Activated CD4-positive, alpha-beta T cell treated with anti-CD3 and anti-CD28 coated beads, Interleukin-2, Interleukin-4, amounts not matched to agents 100 ng/mL and 50 ng/mL, durations not matched to agents 16 hours and 8 hours (primary cell): ENCODE measurements at regions not wholly inside any gene's neighbourhood (a gene's known extent, or its start where the extent isn't known, plus 50 kb on each side); places are given as distances from the start of the nearest gene placed in this dataset.

ENCODE experiments used
- DNase-seq: peaks from one replicate; pipeline ENCODE4 v3.0.0-alpha.2; 2020; ENCODE audit warnings: low spot score

DNA sequence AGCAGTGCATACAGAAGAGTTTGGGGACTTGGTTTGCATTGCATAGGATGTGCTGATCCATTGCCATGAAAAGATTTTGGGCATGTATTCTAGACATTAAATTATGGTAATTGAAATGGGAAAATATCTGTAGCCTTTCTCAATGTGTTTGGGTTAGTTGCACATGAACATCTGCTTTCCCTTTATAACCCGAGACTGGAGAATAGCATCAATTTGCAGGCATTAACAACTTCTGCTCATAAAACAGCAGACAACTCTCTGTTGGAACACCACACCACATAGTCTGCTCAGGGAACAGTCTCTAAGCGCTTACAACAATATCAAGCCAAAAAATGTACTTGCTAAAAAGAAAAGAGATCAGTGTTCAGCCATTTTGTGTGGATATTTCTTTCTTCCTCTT, 1391.1 kb upstream of the LRRTM3 start:
- no peak for DNase-seq

- no peak for DNase-seq
Observed at GRCh38 chr10:65544756-65545155, 1381.1 kb upstream of the LRRTM3 start.

GRCh38 chr10:65548001-65548400, 1377.8 kb upstream of the LRRTM3 start:
- no peak for DNase-seq

GRCh38 chr10:65550761-65551160, 1375.1 kb upstream of the LRRTM3 start:
- DNase-seq: no peak

DNA sequence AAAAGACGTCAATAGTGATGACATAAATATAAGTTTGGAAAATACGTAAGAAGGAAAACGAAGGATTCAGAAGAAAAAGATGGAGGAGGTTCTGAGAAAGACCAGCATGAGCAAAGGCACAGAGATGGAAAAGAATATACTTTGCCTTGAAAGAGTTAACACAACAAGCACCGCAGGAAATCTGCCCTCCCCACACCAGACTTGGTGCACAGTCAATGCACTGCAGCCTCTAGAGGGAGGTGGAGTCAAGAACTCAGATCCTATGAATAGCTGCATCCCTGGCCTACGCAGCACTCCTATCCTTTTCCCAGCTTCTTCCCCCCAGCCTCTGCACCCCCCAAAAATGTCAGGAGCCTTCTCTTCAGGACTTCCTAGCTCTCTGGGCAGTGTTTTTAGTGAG, 1370.6 kb upstream of the LRRTM3 start:
- DNase-seq: no peak

DNA sequence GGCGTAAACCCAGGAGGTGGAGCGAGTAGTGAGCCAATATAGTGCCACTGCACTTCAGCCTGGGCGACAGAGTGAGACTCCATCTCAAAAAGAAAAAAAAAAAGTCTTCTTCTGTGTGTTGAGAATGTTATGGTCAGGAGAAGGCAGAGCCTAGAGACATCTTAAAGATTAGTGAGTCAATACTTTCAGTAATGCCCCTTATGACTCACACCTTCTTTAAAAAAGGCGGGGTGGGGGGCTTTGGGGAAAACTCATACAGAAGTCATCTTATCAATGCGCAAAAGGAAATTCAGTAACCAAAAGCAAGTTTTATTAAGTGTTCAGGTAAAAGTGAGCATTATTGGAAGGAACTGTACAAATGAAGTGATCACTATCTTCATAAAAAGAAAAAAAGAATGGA, 1369.8 kb upstream of the LRRTM3 start:
- DNase-seq: no peak

GRCh38 chr10:65559369-65559768, 1366.5 kb upstream of the LRRTM3 start:
- no peak for DNase-seq

- no peak for DNase-seq
Observed at GRCh38 chr10:65565246-65565645, 1360.6 kb upstream of the LRRTM3 start.

GRCh38 chr10:65566906-65567305, 1358.9 kb upstream of the LRRTM3 start:
- no peak for DNase-seq

DNA sequence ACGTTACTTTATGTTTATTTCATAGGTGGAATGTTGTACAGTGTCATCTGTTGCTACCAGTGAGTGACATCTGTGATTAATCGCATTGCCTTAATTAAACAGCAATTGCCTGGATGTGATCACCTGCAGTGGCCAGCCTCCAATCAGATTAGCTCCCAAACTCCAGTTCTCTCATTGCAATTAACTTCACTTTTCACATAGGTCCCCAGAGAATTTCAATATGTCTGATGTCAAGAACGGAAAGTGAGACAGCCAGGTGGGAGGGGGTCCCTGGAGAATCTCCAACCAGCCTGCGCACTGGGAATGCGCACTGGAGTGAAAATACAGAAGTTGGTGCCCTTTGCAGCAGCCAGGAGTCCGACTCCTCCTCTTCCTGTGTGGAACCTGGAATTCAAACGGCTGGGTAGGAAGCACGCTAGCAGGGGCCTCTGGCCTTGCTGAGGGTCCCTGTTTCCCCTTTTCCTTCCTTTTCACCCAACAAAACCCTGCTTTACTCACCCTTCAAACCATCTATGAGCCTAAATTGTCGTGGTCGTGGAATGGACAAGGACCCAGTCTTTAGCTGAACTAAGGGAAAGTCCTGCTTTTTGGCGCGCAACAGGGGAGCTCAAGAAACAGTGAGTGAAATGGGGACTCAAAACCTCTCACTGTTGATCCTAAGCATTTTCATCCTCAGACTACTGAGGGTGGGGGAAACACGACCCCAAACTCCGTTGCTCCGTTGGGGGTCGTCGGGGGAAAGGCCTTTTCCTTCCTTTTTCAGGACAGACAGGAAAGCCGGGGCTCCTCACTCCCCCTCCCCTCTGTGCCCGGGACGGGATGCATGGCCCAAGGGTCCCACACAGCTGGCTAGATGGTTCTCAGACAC, 1355.5 kb upstream of the LRRTM3 start:
- no peak for DNase-seq

GRCh38 chr10:65571011-65571570, 1354.7 kb upstream of the LRRTM3 start:
- no peak for DNase-seq

DNA sequence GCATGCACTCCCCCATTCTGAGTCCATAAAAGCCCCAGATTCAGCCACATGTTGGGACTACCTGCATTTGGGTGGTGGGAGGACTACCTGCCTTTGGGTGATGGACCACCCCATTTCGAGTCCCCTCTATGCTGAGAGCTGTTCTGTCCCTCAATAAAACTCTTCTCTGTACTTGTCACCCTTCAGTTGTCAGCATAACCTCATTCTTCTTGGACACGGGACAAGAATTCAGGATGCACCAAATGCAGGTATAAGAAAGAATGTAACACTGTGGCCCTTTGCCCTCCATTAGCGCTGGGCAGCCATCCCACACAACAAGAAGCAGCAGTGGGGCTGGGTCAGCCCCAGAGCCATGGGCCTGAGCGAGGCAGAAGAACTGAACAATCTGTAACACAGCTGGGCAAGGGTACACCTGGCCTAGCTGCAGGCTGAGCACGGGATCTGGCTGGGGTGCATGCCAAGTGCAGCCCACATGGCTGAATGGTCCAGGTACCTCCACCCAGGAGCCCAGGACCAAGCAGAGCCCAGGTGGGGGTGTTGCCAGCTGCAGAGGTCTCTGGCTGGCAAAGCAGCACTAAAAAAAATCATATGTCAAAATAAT, 1344.3 kb upstream of the LRRTM3 start:
- no peak for DNase-seq

- DNase-seq: no peak
Observed at GRCh38 chr10:65602182-65602865, 1323.5 kb upstream of the LRRTM3 start.

- no peak for DNase-seq
Observed at GRCh38 chr10:65611592-65611991, 1314.2 kb upstream of the LRRTM3 start.

GRCh38 chr10:65614956-65615565, 1310.8 kb upstream of the LRRTM3 start:
- no peak for DNase-seq

- no peak for DNase-seq
Observed at GRCh38 chr10:65618126-65618525, 1307.7 kb upstream of the LRRTM3 start.

DNA sequence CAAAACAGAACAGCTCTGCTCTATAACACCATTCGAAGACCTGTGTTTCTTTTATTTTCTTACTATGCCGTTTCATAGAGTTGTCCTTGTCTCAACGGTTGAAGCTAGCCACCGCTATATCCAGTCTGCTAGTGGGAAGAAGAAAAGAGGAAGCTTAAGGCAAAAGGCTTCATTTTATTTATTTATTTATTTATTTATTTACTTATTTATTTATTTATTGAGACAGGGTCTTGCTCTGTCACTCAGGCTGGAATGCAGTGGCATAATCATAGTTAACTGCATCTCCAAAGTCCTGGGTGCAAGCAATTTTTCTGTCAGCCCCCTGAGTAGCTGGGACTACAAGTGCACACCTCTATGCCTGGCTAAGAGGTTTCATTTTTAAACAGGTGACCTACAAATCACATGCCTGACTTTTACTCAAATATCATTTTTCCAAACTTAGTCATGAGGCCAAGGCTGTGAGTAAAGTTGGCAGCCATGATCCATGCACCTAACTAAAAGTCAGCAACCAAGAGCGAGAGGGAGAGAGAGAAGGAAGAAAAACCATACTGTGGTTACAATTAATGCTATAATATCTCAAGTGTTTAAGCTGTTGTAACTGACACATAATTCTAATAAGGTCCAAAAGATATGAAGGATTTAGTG, 1305.3 kb upstream of the LRRTM3 start:
- DNase-seq: no peak

- no peak for DNase-seq
Observed at GRCh38 chr10:65622608-65623007, 1303.2 kb upstream of the LRRTM3 start.

GRCh38 chr10:65628493-65629139, 1297.2 kb upstream of the LRRTM3 start:
- DNase-seq: no peak

DNA sequence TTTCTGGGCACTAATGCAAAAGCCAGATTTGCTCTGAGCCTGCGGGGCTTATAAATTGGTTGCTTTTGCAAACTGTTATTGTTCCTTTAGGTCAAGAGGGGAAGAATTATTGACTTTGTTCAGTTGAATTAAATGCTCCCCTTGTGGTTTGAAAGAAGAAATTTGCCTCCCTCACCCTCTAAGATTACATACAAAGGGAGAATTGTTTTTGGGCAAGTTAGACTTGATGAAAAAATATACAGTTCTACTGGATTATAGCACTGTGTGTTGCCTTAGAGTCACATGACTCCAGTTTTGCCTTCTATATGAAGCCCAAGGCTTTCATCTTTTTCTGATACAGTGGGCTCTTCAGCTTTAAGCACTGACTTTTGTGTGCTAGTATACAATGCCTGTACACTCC, 1265.8 kb upstream of the LRRTM3 start:
- no peak for DNase-seq

GRCh38 chr10:65670087-65670486, 1255.7 kb upstream of the LRRTM3 start:
- no peak for DNase-seq
